ENCODE measurements at regions not wholly inside any gene's neighbourhood (a gene's known extent, or its start where the extent isn't known, plus 50 kb on each side); places are given as distances from the start of the nearest gene placed in this dataset.

DNA sequence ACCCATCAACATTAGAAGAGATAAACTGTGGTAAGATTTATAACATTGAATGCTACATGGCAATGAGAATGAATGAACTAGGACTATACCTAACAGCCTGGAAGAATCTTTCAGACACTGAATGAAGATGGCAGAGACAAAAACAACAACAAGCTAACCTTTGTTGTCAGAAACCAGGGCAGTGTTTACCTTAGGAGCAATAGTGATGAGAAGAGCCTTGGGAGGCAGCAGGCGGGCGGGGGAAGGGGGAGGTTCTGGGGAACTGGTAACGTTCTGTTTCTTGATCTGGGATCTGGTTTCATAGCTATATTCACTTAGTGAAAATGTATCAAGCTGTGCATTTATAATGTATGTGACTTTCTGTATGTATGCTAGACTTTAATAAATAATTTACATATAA lies 139.0 kb upstream of the TNRC6C start:
- TF ChIP-seq, protein P1, sequence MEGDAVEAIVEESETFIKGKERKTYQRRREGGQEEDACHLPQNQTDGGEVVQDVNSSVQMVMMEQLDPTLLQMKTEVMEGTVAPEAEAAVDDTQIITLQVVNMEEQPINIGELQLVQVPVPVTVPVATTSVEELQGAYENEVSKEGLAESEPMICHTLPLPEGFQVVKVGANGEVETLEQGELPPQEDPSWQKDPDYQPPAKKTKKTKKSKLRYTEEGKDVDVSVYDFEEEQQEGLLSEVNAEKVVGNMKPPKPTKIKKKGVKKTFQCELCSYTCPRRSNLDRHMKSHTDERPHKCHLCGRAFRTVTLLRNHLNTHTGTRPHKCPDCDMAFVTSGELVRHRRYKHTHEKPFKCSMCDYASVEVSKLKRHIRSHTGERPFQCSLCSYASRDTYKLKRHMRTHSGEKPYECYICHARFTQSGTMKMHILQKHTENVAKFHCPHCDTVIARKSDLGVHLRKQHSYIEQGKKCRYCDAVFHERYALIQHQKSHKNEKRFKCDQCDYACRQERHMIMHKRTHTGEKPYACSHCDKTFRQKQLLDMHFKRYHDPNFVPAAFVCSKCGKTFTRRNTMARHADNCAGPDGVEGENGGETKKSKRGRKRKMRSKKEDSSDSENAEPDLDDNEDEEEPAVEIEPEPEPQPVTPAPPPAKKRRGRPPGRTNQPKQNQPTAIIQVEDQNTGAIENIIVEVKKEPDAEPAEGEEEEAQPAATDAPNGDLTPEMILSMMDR (IDR thresholded peaks at IDR 0.05; ENCODE audit: low read depth, low read length) = no peak
- no peak for TF ChIP-seq EZH2phosphoT487 (IDR thresholded peaks at IDR 0.05; ENCODE audit: low read depth)

Measured in OCI-LY3 (cell line).